HG03520 (cell line): ENCODE measurements at regions not wholly inside any gene's neighbourhood (a gene's known extent, or its start where the extent isn't known, plus 50 kb on each side); places are given as distances from the start of the nearest gene placed in this dataset.

Source experiments
- ATAC-seq: cut with Tn5 transposase; IDR thresholded peaks from one replicate; pipeline ENCODE4 v1.9.1; 2021; ENCODE audit warnings: mild to moderate bottlenecking, moderate library complexity; ENCODE audit not compliant: unreplicated experiment

GRCh38 chr2:195500879-195501278 is 156.1 kb upstream of the SLC39A10 start:
- ATAC-seq = no peak

- no peak for ATAC-seq
These were observed 158.1 kb upstream of the SLC39A10 start for GRCh38 chr2:195498839-195499490.

- ATAC-seq = peak; percentile 60
These were observed 158.8 kb upstream of the SLC39A10 start for GRCh38 chr2:195498176-195498575.

- ATAC-seq = no peak
These were observed 160.0 kb upstream of the SLC39A10 start for GRCh38 chr2:195496991-195497390.

- no peak for ATAC-seq
These were observed 161.1 kb upstream of the SLC39A10 start for GRCh38 chr2:195495966-195496365.

- ATAC-seq = no peak
These were observed 161.7 kb upstream of the SLC39A10 start for GRCh38 chr2:195495351-195495750.

GRCh38 chr2:195494451-195494850 is 162.6 kb upstream of the SLC39A10 start:
- no peak for ATAC-seq

GRCh38 chr2:195493416-195493815 is 163.6 kb upstream of the SLC39A10 start:
- no peak for ATAC-seq

GRCh38 chr2:195490319-195490718 is 166.7 kb upstream of the SLC39A10 start:
- no peak for ATAC-seq

- no peak for ATAC-seq
These were observed 167.9 kb upstream of the SLC39A10 start for GRCh38 chr2:195489101-195489500.

- no peak for ATAC-seq
These were observed 168.5 kb upstream of the SLC39A10 start for GRCh38 chr2:195488567-195488966.

GRCh38 chr2:195486987-195487644 is 169.9 kb upstream of the SLC39A10 start:
- ATAC-seq = peak; percentile 81

- ATAC-seq = no peak
These were observed 170.5 kb upstream of the SLC39A10 start for GRCh38 chr2:195486520-195486919.

- no peak for ATAC-seq
These were observed 175.0 kb upstream of the SLC39A10 start for GRCh38 chr2:195482010-195482409.

- no peak for ATAC-seq
These were observed 176.9 kb upstream of the SLC39A10 start for GRCh38 chr2:195480121-195480520.

GRCh38 chr2:195479407-195479806 is 177.6 kb upstream of the SLC39A10 start:
- ATAC-seq = no peak

GRCh38 chr2:195477996-195478382 is 179.0 kb upstream of the SLC39A10 start:
- peak; percentile 22 for ATAC-seq

- ATAC-seq = peak; percentile 74
These were observed 179.6 kb upstream of the SLC39A10 start for GRCh38 chr2:195477248-195477995.

GRCh38 chr2:195475336-195475735 is 181.7 kb upstream of the SLC39A10 start:
- ATAC-seq = no peak

GRCh38 chr2:195473862-195474261 is 183.2 kb upstream of the SLC39A10 start:
- no peak for ATAC-seq

- ATAC-seq = no peak
These were observed 184.4 kb upstream of the SLC39A10 start for GRCh38 chr2:195472501-195473234.
